ENCODE measurements at regions not wholly inside any gene's neighbourhood (a gene's known extent, or its start where the extent isn't known, plus 50 kb on each side); places are given as distances from the start of the nearest gene placed in this dataset.

- no peaks in the 10 kb centered on the region for H4K20me1 ChIP-seq (ENCODE audit: control insufficient read depth, insufficient read depth, low read length, poor library complexity, severe bottlenecking)
- H3K4me3 ChIP-seq (ENCODE audit: control extremely low read depth in 1 of 5, extremely low read depth in 1 of 5, insufficient read depth in 1 of 5, low read depth in 2 of 5, low read length in 4 of 5), result no peak overlapping the region
- H3K27ac ChIP-seq (ENCODE audit: low read length in 2 of 2), result no peak overlapping the region
- no CpG with 5 or more reads among the region's 1 CpG for WGBS (ENCODE audit: insufficient coverage)
- H2AFZ ChIP-seq (ENCODE audit: insufficient read depth, low read depth, low read length, poor library complexity, severe bottlenecking), result no peak overlapping the region
- no peaks in the 10 kb centered on the region for H3K36me3 ChIP-seq (replicated peaks in 1 of 2; ENCODE audit: control extremely low read depth in 1 of 2, control insufficient read depth in 1 of 2, extremely low read depth in 1 of 2, insufficient read depth in 2 of 2, low read length in 1 of 2)
- H3K9me3 ChIP-seq (ENCODE audit: control extremely low read depth in 1 of 3, control insufficient read depth in 2 of 3, insufficient read depth in 1 of 3, low read length in 2 of 3), result no peaks in the 10 kb centered on the region
- H3K4me1 Mint-ChIP-seq, result no peaks in the 10 kb centered on the region
- CTCF ChIA-PET, result interaction anchor here (1.0 kb wide), 1 partner anchor 16 kb away, joined by 4 read pairs; no protein-coding TSS in a partner anchor
- no peak for ATAC-seq (ENCODE audit: low read depth)
- no peak overlapping the region for H3K4me2 ChIP-seq (replicated peaks; ENCODE audit: low read depth, low read length, poor library complexity, severe bottlenecking)
- POLR2A ChIA-PET, result no interaction called here
- no peaks in the 10 kb centered on the region for H3K9me3 Mint-ChIP-seq (ENCODE audit: insufficient read depth)
- no peak for DNase-seq
- no peak overlapping the region for H3K9ac ChIP-seq (ENCODE audit: low read length)
- H3K27me3 Mint-ChIP-seq, result no peaks in the 10 kb centered on the region
- H3K27me3 ChIP-seq (replicated peaks in 1 of 4; ENCODE audit: control extremely low read depth in 1 of 4, control insufficient read depth in 3 of 4, insufficient read depth in 4 of 4, low read length in 3 of 4), result no peaks in the 10 kb centered on the region
- H3K79me2 ChIP-seq (ENCODE audit: control insufficient read depth, insufficient read depth, low read length), result no peaks in the 10 kb centered on the region
- no peak for TF ChIP-seq EZH2 (IDR thresholded peaks at IDR 0.05; ENCODE audit: borderline replicate concordance, insufficient read depth, low read depth, low read length, poor library complexity, severe bottlenecking)
- TF ChIP-seq CTCF (IDR thresholded peaks at IDR 0.05), result no peak
- no peak overlapping the region for H3K4me3 Mint-ChIP-seq
- intact Hi-C loops (cut with micrococcal nuclease), result no loop called here
- H3K27ac Mint-ChIP-seq, result no peak overlapping the region
- H3K4me1 ChIP-seq (ENCODE audit: control insufficient read depth in 2 of 2, insufficient read depth in 2 of 2, low read length in 2 of 2), result no peaks in the 10 kb centered on the region
Measured at GRCh38 chr5:17148481-17148880, 69.0 kb upstream of the BASP1 start.

- no peaks in the 10 kb centered on the region for H3K79me2 ChIP-seq (ENCODE audit: control insufficient read depth, insufficient read depth, low read length)
- POLR2A ChIA-PET, result no interaction called here
- H3K4me3 ChIP-seq (ENCODE audit: control extremely low read depth in 1 of 5, extremely low read depth in 1 of 5, insufficient read depth in 1 of 5, low read depth in 2 of 5, low read length in 4 of 5), result no peak overlapping the region
- no peaks in the 10 kb centered on the region for H3K27me3 ChIP-seq (replicated peaks in 1 of 4; ENCODE audit: control extremely low read depth in 1 of 4, control insufficient read depth in 3 of 4, insufficient read depth in 4 of 4, low read length in 3 of 4)
- H3K9ac ChIP-seq (ENCODE audit: low read length), result no peak overlapping the region
- Mint-ChIP-seq H3K9me3 (ENCODE audit: insufficient read depth) (no peaks in the 10 kb centered on the region), H3K4me1 (no peaks in the 10 kb centered on the region), H3K27ac (no peak overlapping the region), H3K27me3 (no peaks in the 10 kb centered on the region), H3K4me3 (no peak overlapping the region)
- CTCF ChIA-PET, result interaction anchor here (2.2 kb wide), 1 partner anchor 18 kb away, joined by 14 read pairs; no protein-coding TSS in a partner anchor
- no peaks in the 10 kb centered on the region for H3K9me3 ChIP-seq (ENCODE audit: control extremely low read depth in 1 of 3, control insufficient read depth in 2 of 3, insufficient read depth in 1 of 3, low read length in 2 of 3)
- intact Hi-C loops (cut with micrococcal nuclease), result no loop called here
- DNase-seq, result no peak
- TF ChIP-seq EZH2 (IDR thresholded peaks at IDR 0.05; ENCODE audit: borderline replicate concordance, insufficient read depth, low read depth, low read length, poor library complexity, severe bottlenecking), result no peak
- TF ChIP-seq CTCF (IDR thresholded peaks at IDR 0.05), result no peak
- H3K4me1 ChIP-seq (ENCODE audit: control insufficient read depth in 2 of 2, insufficient read depth in 2 of 2, low read length in 2 of 2), result no peaks in the 10 kb centered on the region
- H3K36me3 ChIP-seq (replicated peaks in 1 of 2; ENCODE audit: control extremely low read depth in 1 of 2, control insufficient read depth in 1 of 2, extremely low read depth in 1 of 2, insufficient read depth in 2 of 2, low read length in 1 of 2), result no peaks in the 10 kb centered on the region
- no peak for ATAC-seq (ENCODE audit: low read depth)
- no peaks in the 10 kb centered on the region for H4K20me1 ChIP-seq (ENCODE audit: control insufficient read depth, insufficient read depth, low read length, poor library complexity, severe bottlenecking)
- H2AFZ ChIP-seq (ENCODE audit: insufficient read depth, low read depth, low read length, poor library complexity, severe bottlenecking), result no peak overlapping the region
- H3K27ac ChIP-seq (ENCODE audit: low read length in 2 of 2), result no peak overlapping the region
- no peak overlapping the region for H3K4me2 ChIP-seq (replicated peaks; ENCODE audit: low read depth, low read length, poor library complexity, severe bottlenecking)
Measured at GRCh38 chr5:17149786-17150185, 67.6 kb upstream of the BASP1 start.
